SK-N-MC (cell line): ENCODE measurements at regions not wholly inside any gene's neighbourhood (a gene's known extent, or its start where the extent isn't known, plus 50 kb on each side); places are given as distances from the start of the nearest gene placed in this dataset.

Experiments
- DNase-seq: peaks from one replicate; pipeline ENCODE4 v3.0.0-alpha.2; 2011; ENCODE audit warnings: low read depth, low spot score
- H3K27ac ChIP-seq: fragments of 200-600 bp; sonication (generic); 2 replicates; pipeline ENCODE4 v1.5.1; 2016; ENCODE audit warnings: mixed run types
- H3K36me3 ChIP-seq: fragments of 200-600 bp; sonication (generic); 2 replicates; pipeline ENCODE4 v1.6.1; 2017; ENCODE audit warnings: antibody characterized with exemption, low read length, mixed read lengths; ENCODE audit not compliant: insufficient read depth
- H3K4me3 ChIP-seq: fragments of 200-600 bp; sonication (generic); 2 replicates; pipeline ENCODE4 v1.5.1; 2016
- H3K9ac ChIP-seq: fragments of 200-600 bp; sonication (generic); 2 replicates; pipeline ENCODE4 v1.8.0; 2017; ENCODE audit warnings: mixed run types, mixed read lengths; ENCODE audit not compliant: insufficient read length
- H3K9me3 ChIP-seq: fragments of 200-600 bp; sonication (generic); 2 replicates; pipeline ENCODE4 v1.6.1; 2017; ENCODE audit warnings: low read depth, mild to moderate bottlenecking, antibody characterized with exemption, low read length, moderate library complexity, mixed read lengths
- EZH2 ChIP-seq: fragments of 200-600 bp; sonication (generic); IDR thresholded peaks from one replicate; pipeline ENCODE4 v1.6.1; 2017; ENCODE audit warnings: antibody characterized with exemption
- FOXP2 ChIP-seq: optimal IDR thresholded peaks from 2 replicates; pipeline ENCODE3; 2011; ENCODE audit warnings: mild to moderate bottlenecking, moderate library complexity; ENCODE audit not compliant: insufficient read depth; ENCODE audit errors: extremely low read length, control extremely low read depth
- POLR2AphosphoS5 ChIP-seq: IDR thresholded peaks from 2 replicates; pipeline ENCODE4 v1.6.1; 2012; ENCODE audit warnings: mild to moderate bottlenecking, low read depth, low read length, borderline replicate concordance

- no peak for DNase-seq
- TF ChIP-seq POLR2AphosphoS5 (no peak), FOXP2 (no peak), EZH2 (no peak)
- Histone ChIP-seq H3K9ac (no peak overlapping the region), H3K27ac (0 out of 2 replicates have a peak overlapping the region, but pooled peaks have one; percentile 12), H3K9me3 (no peaks in the 10 kb centered on the region), H3K4me3 (no peak overlapping the region), H3K36me3 (no peaks in the 10 kb centered on the region)
These were observed 97.7 kb upstream of the RGS6 start for GRCh38 chr14:71834284-71835204.

- no peak for TF ChIP-seq EZH2
- TF ChIP-seq FOXP2, result no peak
- DNase-seq, result peak; percentile 60
- Histone ChIP-seq H3K36me3 (no peaks in the 10 kb centered on the region), H3K27ac (peak overlapping the region; percentile 83), H3K9ac (no peak overlapping the region), H3K4me3 (no peak overlapping the region), H3K9me3 (no peaks in the 10 kb centered on the region)
These were observed 80.0 kb upstream of the RGS6 start for GRCh38 chr14:71852181-71852580.

- H3K27ac ChIP-seq, result no peak overlapping the region
- no peaks in the 10 kb centered on the region for H3K36me3 ChIP-seq
- H3K4me3 ChIP-seq, result no peak overlapping the region
- no peaks in the 10 kb centered on the region for H3K9me3 ChIP-seq
- DNase-seq, result peak; percentile 59
- no peak overlapping the region for H3K9ac ChIP-seq
- TF ChIP-seq EZH2 (no peak), FOXP2 (no peak), POLR2AphosphoS5 (no peak)
These were observed 76.7 kb upstream of the RGS6 start for GRCh38 chr14:71855399-71856036.

- no peak for TF ChIP-seq EZH2
- Histone ChIP-seq H3K9ac (no peak overlapping the region), H3K36me3 (no peaks in the 10 kb centered on the region), H3K4me3 (no peak overlapping the region), H3K27ac (no peak overlapping the region), H3K9me3 (no peaks in the 10 kb centered on the region)
- no peak for DNase-seq
These were observed 75.9 kb upstream of the RGS6 start for GRCh38 chr14:71856199-71856919.

GRCh38 chr14:71863049-71863448, 69.2 kb upstream of the RGS6 start:
- Histone ChIP-seq H3K4me3 (no peak overlapping the region), H3K9ac (no peak overlapping the region), H3K27ac (no peak overlapping the region), H3K36me3 (no peaks in the 10 kb centered on the region), H3K9me3 (no peaks in the 10 kb centered on the region)
- TF ChIP-seq FOXP2 (no peak), EZH2 (no peak), POLR2AphosphoS5 (no peak)
- DNase-seq, result no peak

GRCh38 chr14:71863766-71864165, 68.5 kb upstream of the RGS6 start:
- no peak for DNase-seq
- TF ChIP-seq EZH2, result no peak
- no peak for TF ChIP-seq FOXP2
- no peak for TF ChIP-seq POLR2AphosphoS5
- Histone ChIP-seq H3K36me3 (no peaks in the 10 kb centered on the region), H3K9me3 (no peaks in the 10 kb centered on the region), H3K4me3 (no peak overlapping the region), H3K27ac (no peak overlapping the region), H3K9ac (no peak overlapping the region)
